K562 (cell line): ENCODE measurements at regions not wholly inside any gene's neighbourhood (a gene's known extent, or its start where the extent isn't known, plus 50 kb on each side); places are given as distances from the start of the nearest gene placed in this dataset.

Experiments
- BACH1 ChIP-seq: fragments of 200-800 bp; sonication (Bioruptor generic); IDR thresholded peaks from 2 replicates; pipeline ENCODE4 v1.6.1; 2016; ENCODE audit warnings: missing genetic modification characterization, missing compliant biosample characterization
- DACH1 ChIP-seq: fragments of 450-650 bp; IDR thresholded peaks from 2 replicates; pipeline ENCODE4 v1.6.1; 2018; ENCODE audit not compliant: partially characterized antibody
- DIDO1 ChIP-seq: fragments of 450-650 bp; IDR thresholded peaks from 2 replicates; pipeline ENCODE4 v1.6.1; 2016; ENCODE audit warnings: low read depth, missing biosample characterization, missing genetic modification characterization
- ELF4 ChIP-seq: fragments of 450-650 bp; formaldehyde crosslinking; IDR thresholded peaks from 2 replicates; pipeline ENCODE4 v1.4.0; 2022; ENCODE audit warnings: missing genetic modification characterization
- ETS2 ChIP-seq: IDR thresholded peaks from 2 replicates; pipeline ENCODE4 v1.6.1; 2016; ENCODE audit warnings: borderline replicate concordance, missing genetic modification characterization, mild to moderate bottlenecking, moderate library complexity, missing compliant biosample characterization; ENCODE audit not compliant: poor library complexity, severe bottlenecking
- GATAD2A ChIP-seq: fragments of 450-650 bp; IDR thresholded peaks from 2 replicates; pipeline ENCODE4 v1.6.1; 2017
- HLTF ChIP-seq: fragments of 450-650 bp; IDR thresholded peaks from 2 replicates; pipeline ENCODE4 v1.6.1; 2016
- KDM2B ChIP-seq: fragments of 250-450 bp; sonication (Bioruptor Pico); IDR thresholded peaks from 2 replicates; pipeline ENCODE4 v1.8.0; 2021; ENCODE audit warnings: mild to moderate bottlenecking, moderate library complexity
- KLF16 ChIP-seq: IDR thresholded peaks from 2 replicates; pipeline ENCODE4 v1.6.1; 2016; ENCODE audit warnings: antibody characterized with exemption
- MBD2 ChIP-seq: sonication (generic); IDR thresholded peaks from 2 replicates; pipeline ENCODE4 v1.6.1; 2016; ENCODE audit warnings: low read depth, borderline replicate concordance
- MYNN ChIP-seq, 2 experiments: sonication (generic); formaldehyde crosslinking in 1 of 2; IDR thresholded peaks; 2 replicates each; pipeline versions ENCODE4 v1.5.0 to v1.6.1; 2016 to 2020; ENCODE audit warnings: antibody characterized with exemption in 1 of 2, missing genetic modification reagents in 1 of 2
- NELFE ChIP-seq: IDR thresholded peaks from 2 replicates; pipeline ENCODE4 v1.6.1; 2011; ENCODE audit warnings: mild to moderate bottlenecking; ENCODE audit not compliant: insufficient read depth, insufficient read length
- PBX2 ChIP-seq, 2 experiments: IDR thresholded peaks in 1 of 2; conservative IDR thresholded peaks in 1 of 2; 2 replicates each; pipeline ENCODE4 v1.6.1; 2016; ENCODE audit warnings: low read depth in 2 of 2, mild to moderate bottlenecking in 1 of 2, missing compliant biosample characterization in 1 of 2, missing genetic modification characterization in 1 of 2, moderate library complexity in 1 of 2
- PREB ChIP-seq: sonication (generic); formaldehyde crosslinking; IDR thresholded peaks from 2 replicates; pipeline ENCODE4 v1.8.1; 2023; ENCODE audit warnings: mild to moderate bottlenecking, missing genetic modification reagents
- RAD21 ChIP-seq, 2 experiments: fragments of 250-450 bp in 1 of 2; fragments of 450-650 bp in 1 of 2; sonication (Bioruptor Pico) in 1 of 2; formaldehyde crosslinking in 1 of 2; IDR thresholded peaks in 1 of 2; conservative IDR thresholded peaks in 1 of 2; 2 replicates each; pipeline versions ENCODE4 v1.4.0 to v1.8.0; 2020 to 2022; ENCODE audit warnings: mild to moderate bottlenecking in 2 of 2, moderate library complexity in 1 of 2
- RCOR1 ChIP-seq, 2 experiments: IDR thresholded peaks; 2 replicates each; pipeline ENCODE4 v1.6.1; 2012; ENCODE audit warnings: low read depth in 2 of 2, low read length in 2 of 2, borderline replicate concordance in 1 of 2, improper control_type of control experiment in 1 of 2
- RNF2 ChIP-seq: sonication (generic); IDR thresholded peaks from 2 replicates; pipeline ENCODE4 v1.6.1; 2016
- SMARCA4 ChIP-seq: fragments of 450-650 bp; IDR thresholded peaks from 2 replicates; pipeline ENCODE4 v1.6.1; 2016
- STAT5A ChIP-seq: IDR thresholded peaks from 2 replicates; pipeline ENCODE4 v1.6.1; 2012; ENCODE audit warnings: low read length, inconsistent platforms, borderline replicate concordance
- ZBTB11 ChIP-seq, 3 experiments: fragments of 200-800 bp in 1 of 3; fragments of 250-450 bp in 1 of 3; fragments of 450-650 bp in 1 of 3; sonication (Bioruptor Pico) in 1 of 3; sonication (Bioruptor generic) in 1 of 3; formaldehyde crosslinking in 1 of 3; IDR thresholded peaks; 2 replicates each; pipeline versions ENCODE4 v1.6.1 to v1.8.0; 2016 to 2022; ENCODE audit warnings: mild to moderate bottlenecking in 2 of 3, missing genetic modification characterization in 2 of 3, missing compliant biosample characterization in 1 of 3, moderate library complexity in 1 of 3
- ZNF134 ChIP-seq: fragments of 250-450 bp; sonication (Bioruptor Pico); conservative IDR thresholded peaks from 2 replicates; pipeline ENCODE4 v1.4.0; 2020
- ZNF282 ChIP-seq: sonication (generic); formaldehyde crosslinking; IDR thresholded peaks from 2 replicates; pipeline ENCODE4 v1.8.1; 2023; ENCODE audit warnings: missing genetic modification reagents
- ZNF41 ChIP-seq: fragments of 250-450 bp; sonication (Bioruptor Pico); conservative IDR thresholded peaks from 2 replicates; pipeline ENCODE4 v1.4.0; 2020; ENCODE audit warnings: mild to moderate bottlenecking
- ZNF584 ChIP-seq: fragments of 200-800 bp; sonication (Bioruptor generic); IDR thresholded peaks from 2 replicates; pipeline ENCODE4 v1.6.1; 2016; ENCODE audit warnings: low read depth, mild to moderate bottlenecking, missing genetic modification characterization, missing compliant biosample characterization

GRCh38 chr12:33752854-33753253 lies 269.4 kb upstream of the ALG10 start (continued):
- TF ChIP-seq PBX2 (CRISPR knock-in tag; IDR thresholded peaks at IDR 0.05; ENCODE audit: low read depth) = no peak
- TF ChIP-seq PBX2 (tag; conservative IDR thresholded peaks at IDR 0.05; ENCODE audit: low read depth) = peak; percentile 84
- TF ChIP-seq GATAD2A = no peak
- no peak for TF ChIP-seq ZNF41 (CRISPR knock-in tag)
- TF ChIP-seq ELF4 (CRISPR knock-in tag) = no peak
- TF ChIP-seq ZNF134 (CRISPR knock-in tag) = no peak
- no peak for TF ChIP-seq NELFE
- no peak for TF ChIP-seq MYNN (IDR thresholded peaks at IDR 0.05)
- no peak for TF ChIP-seq MYNN (CRISPR knock-in tag; IDR thresholded peaks at IDR 0.05)
- TF ChIP-seq HLTF = no peak
- TF ChIP-seq STAT5A = 0 out of 2 replicates have a peak, but pooled peaks have one; percentile 8
- peak; percentile 46; the same call in 1 of the 2 replicates for TF ChIP-seq KLF16
- no peak for TF ChIP-seq ZBTB11 (CRISPR knock-in tag; IDR thresholded peaks at IDR 0.05)
- TF ChIP-seq ZNF282 = no peak
- no peak for TF ChIP-seq ZNF584 (CRISPR knock-in tag)
- TF ChIP-seq DIDO1 = no peak
- TF ChIP-seq MBD2 = no peak
- no peak for TF ChIP-seq KDM2B
- no peak for TF ChIP-seq RNF2
- TF ChIP-seq BACH1 (tag) = peak; percentile 40; the same call in 1 of the 2 replicates
- peak in 1 of 2 experiments; percentile 31; a peak in 2 of 4 replicates for TF ChIP-seq RAD21 (CRISPR knock-in tag; conservative IDR thresholded peaks at IDR 0.05 in 1 of 2, IDR thresholded peaks at IDR 0.05 in 1 of 2)
- peak; percentile 62; the same call in 1 of the 2 replicates for TF ChIP-seq SMARCA4
- no peak for TF ChIP-seq ETS2 (tag)
- TF ChIP-seq RCOR1 (IDR thresholded peaks at IDR 0.05; ENCODE audit: borderline replicate concordance in 1 of 2, low read depth in 2 of 2, low read length in 2 of 2) = peak in 1 of 2 experiments; percentile 87; a peak in 3 of 4 replicates
- no peak for TF ChIP-seq DACH1
- no peak for TF ChIP-seq PREB (CRISPR knock-in tag)
